H1 (cell line): ENCODE measurements at regions not wholly inside any gene's neighbourhood (a gene's known extent, or its start where the extent isn't known, plus 50 kb on each side); places are given as distances from the start of the nearest gene placed in this dataset.

ENCODE experiments used
- CHD2 ChIP-seq: IDR thresholded peaks from 2 replicates; pipeline ENCODE4 v1.6.1; 2012; ENCODE audit warnings: low read length, improper control_type of control experiment
- SAP30 ChIP-seq: fragments of 300-600 bp; sonication (generic); IDR thresholded peaks from 2 replicates; pipeline ENCODE4 v1.7.1; 2012; ENCODE audit warnings: low read length, moderate library complexity, mild to moderate bottlenecking, inconsistent platforms; ENCODE audit not compliant: insufficient read depth, insufficient replicate concordance
- TCF12 ChIP-seq: IDR thresholded peaks from 2 replicates; pipeline ENCODE4 v1.6.1; 2011; ENCODE audit warnings: low read depth, mild to moderate bottlenecking, low read length
- TF ChIP-seq, protein P1 (sequence below): fragments of 300-600 bp; sonication (generic); IDR thresholded peaks from 2 replicates; pipeline ENCODE4 v1.7.1; 2012; ENCODE audit warnings: low read length, moderate library complexity, mild to moderate bottlenecking, inconsistent platforms; ENCODE audit not compliant: insufficient replicate concordance

DNA sequence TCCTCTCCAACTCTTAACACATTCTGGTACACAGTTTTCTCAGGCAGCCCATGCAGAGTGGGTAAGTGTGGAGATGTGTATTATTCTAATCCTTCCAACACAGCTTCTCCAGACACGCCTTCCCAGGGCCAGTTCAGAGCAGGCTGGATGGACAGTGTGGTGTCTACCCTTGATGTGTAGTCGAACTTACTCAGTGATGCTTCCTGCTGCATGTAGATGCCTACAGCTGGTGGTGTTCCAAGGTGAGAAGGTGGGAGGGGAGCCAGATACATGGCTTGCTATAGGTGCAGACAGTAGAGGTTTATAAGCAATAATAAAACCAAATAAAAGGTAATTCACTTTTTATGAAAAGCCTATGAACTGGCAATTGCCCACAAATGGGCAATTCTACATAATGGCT, 104.0 kb downstream of the QRSL1 start (continued):
- TF ChIP-seq, protein P1, sequence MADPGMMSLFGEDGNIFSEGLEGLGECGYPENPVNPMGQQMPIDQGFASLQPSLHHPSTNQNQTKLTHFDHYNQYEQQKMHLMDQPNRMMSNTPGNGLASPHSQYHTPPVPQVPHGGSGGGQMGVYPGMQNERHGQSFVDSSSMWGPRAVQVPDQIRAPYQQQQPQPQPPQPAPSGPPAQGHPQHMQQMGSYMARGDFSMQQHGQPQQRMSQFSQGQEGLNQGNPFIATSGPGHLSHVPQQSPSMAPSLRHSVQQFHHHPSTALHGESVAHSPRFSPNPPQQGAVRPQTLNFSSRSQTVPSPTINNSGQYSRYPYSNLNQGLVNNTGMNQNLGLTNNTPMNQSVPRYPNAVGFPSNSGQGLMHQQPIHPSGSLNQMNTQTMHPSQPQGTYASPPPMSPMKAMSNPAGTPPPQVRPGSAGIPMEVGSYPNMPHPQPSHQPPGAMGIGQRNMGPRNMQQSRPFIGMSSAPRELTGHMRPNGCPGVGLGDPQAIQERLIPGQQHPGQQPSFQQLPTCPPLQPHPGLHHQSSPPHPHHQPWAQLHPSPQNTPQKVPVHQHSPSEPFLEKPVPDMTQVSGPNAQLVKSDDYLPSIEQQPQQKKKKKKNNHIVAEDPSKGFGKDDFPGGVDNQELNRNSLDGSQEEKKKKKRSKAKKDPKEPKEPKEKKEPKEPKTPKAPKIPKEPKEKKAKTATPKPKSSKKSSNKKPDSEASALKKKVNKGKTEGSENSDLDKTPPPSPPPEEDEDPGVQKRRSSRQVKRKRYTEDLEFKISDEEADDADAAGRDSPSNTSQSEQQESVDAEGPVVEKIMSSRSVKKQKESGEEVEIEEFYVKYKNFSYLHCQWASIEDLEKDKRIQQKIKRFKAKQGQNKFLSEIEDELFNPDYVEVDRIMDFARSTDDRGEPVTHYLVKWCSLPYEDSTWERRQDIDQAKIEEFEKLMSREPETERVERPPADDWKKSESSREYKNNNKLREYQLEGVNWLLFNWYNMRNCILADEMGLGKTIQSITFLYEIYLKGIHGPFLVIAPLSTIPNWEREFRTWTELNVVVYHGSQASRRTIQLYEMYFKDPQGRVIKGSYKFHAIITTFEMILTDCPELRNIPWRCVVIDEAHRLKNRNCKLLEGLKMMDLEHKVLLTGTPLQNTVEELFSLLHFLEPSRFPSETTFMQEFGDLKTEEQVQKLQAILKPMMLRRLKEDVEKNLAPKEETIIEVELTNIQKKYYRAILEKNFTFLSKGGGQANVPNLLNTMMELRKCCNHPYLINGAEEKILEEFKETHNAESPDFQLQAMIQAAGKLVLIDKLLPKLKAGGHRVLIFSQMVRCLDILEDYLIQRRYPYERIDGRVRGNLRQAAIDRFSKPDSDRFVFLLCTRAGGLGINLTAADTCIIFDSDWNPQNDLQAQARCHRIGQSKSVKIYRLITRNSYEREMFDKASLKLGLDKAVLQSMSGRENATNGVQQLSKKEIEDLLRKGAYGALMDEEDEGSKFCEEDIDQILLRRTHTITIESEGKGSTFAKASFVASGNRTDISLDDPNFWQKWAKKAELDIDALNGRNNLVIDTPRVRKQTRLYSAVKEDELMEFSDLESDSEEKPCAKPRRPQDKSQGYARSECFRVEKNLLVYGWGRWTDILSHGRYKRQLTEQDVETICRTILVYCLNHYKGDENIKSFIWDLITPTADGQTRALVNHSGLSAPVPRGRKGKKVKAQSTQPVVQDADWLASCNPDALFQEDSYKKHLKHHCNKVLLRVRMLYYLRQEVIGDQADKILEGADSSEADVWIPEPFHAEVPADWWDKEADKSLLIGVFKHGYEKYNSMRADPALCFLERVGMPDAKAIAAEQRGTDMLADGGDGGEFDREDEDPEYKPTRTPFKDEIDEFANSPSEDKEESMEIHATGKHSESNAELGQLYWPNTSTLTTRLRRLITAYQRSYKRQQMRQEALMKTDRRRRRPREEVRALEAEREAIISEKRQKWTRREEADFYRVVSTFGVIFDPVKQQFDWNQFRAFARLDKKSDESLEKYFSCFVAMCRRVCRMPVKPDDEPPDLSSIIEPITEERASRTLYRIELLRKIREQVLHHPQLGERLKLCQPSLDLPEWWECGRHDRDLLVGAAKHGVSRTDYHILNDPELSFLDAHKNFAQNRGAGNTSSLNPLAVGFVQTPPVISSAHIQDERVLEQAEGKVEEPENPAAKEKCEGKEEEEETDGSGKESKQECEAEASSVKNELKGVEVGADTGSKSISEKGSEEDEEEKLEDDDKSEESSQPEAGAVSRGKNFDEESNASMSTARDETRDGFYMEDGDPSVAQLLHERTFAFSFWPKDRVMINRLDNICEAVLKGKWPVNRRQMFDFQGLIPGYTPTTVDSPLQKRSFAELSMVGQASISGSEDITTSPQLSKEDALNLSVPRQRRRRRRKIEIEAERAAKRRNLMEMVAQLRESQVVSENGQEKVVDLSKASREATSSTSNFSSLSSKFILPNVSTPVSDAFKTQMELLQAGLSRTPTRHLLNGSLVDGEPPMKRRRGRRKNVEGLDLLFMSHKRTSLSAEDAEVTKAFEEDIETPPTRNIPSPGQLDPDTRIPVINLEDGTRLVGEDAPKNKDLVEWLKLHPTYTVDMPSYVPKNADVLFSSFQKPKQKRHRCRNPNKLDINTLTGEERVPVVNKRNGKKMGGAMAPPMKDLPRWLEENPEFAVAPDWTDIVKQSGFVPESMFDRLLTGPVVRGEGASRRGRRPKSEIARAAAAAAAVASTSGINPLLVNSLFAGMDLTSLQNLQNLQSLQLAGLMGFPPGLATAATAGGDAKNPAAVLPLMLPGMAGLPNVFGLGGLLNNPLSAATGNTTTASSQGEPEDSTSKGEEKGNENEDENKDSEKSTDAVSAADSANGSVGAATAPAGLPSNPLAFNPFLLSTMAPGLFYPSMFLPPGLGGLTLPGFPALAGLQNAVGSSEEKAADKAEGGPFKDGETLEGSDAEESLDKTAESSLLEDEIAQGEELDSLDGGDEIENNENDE = no peak
- no peak for TF ChIP-seq CHD2
- TF ChIP-seq SAP30 = no peak
- TF ChIP-seq TCF12 = no peak
